SU-DHL-6 (cell line): ENCODE measurements at regions not wholly inside any gene's neighbourhood (a gene's known extent, or its start where the extent isn't known, plus 50 kb on each side); places are given as distances from the start of the nearest gene placed in this dataset.

Source experiments
- H2AFZ ChIP-seq: fragments of 200-600 bp; sonication (generic); 2 replicates; pipeline ENCODE4 v1.6.1; 2014; ENCODE audit warnings: low read depth, mild to moderate bottlenecking, moderate library complexity, mixed read lengths, antibody characterized with exemption, low read length; ENCODE audit not compliant: severe bottlenecking
- H3F3A ChIP-seq: fragments of 200-600 bp; shearing (Covaris generic); 2 replicates; pipeline ENCODE4 v1.6.0; 2016; ENCODE audit warnings: antibody characterized with exemption, mild to moderate bottlenecking; ENCODE audit not compliant: insufficient read depth
- H3K27ac ChIP-seq: fragments of 200-600 bp; sonication (generic); 2 replicates; pipeline ENCODE4 v1.5.1; 2016; ENCODE audit warnings: low read depth, mild to moderate bottlenecking, low read length, moderate library complexity, mixed read lengths
- H3K27me3 ChIP-seq: fragments of 200-600 bp; sonication (generic), shearing (Covaris generic); 2 replicates; pipeline ENCODE4 v1.6.0; 2014; ENCODE audit warnings: mild to moderate bottlenecking, low read length
- H3K36me3 ChIP-seq: fragments of 200-600 bp; sonication (generic); 2 replicates; pipeline ENCODE4 v1.6.1; 2014; ENCODE audit warnings: mild to moderate bottlenecking, low read length, mixed read lengths
- H3K4me2 ChIP-seq: fragments of 300-600, 200-600 bp; shearing (Covaris generic), sonication (generic); 2 replicates; pipeline ENCODE4 v1.6.0; 2014; ENCODE audit warnings: low read length, low read depth, mild to moderate bottlenecking; ENCODE audit not compliant: poor library complexity, severe bottlenecking
- H3K4me3 ChIP-seq: fragments of 200-600 bp; sonication (generic); 2 replicates; pipeline ENCODE4 v1.5.1; 2014; ENCODE audit warnings: antibody characterized with exemption, low read length, mild to moderate bottlenecking, mixed read lengths; ENCODE audit not compliant: insufficient read depth, poor library complexity, severe bottlenecking
- H3K79me2 ChIP-seq: fragments of 200-600 bp; sonication (generic); 2 replicates; pipeline ENCODE4 v1.6.1; 2014; ENCODE audit warnings: mild to moderate bottlenecking, low read length, moderate library complexity; ENCODE audit not compliant: insufficient read depth
- H3K9ac ChIP-seq: fragments of 200-600 bp; sonication (generic); 2 replicates; pipeline ENCODE4 v1.7.0; 2014; ENCODE audit warnings: mild to moderate bottlenecking, low read length
- H3K9me2 ChIP-seq: fragments of 200-600 bp; sonication (generic); replicated peaks from 2 replicates; pipeline ENCODE4 v1.6.1; 2014; ENCODE audit warnings: low read length; ENCODE audit not compliant: insufficient read depth
- H3K9me3 ChIP-seq: fragments of 200-600 bp; sonication (generic); 2 replicates; pipeline ENCODE4 v1.6.1; 2014; ENCODE audit warnings: low read length, mixed read lengths; ENCODE audit not compliant: insufficient read depth
- H4K20me1 ChIP-seq: fragments of 200-600 bp; sonication (generic); 2 replicates; pipeline ENCODE4 v1.6.1; 2014; ENCODE audit warnings: low read depth, mild to moderate bottlenecking, antibody characterized with exemption, low read length, moderate library complexity, mixed read lengths
- EZH2phosphoT487 ChIP-seq: fragments of 200-600 bp; sonication (generic), shearing (Covaris generic); conservative IDR thresholded peaks from 2 replicates; pipeline ENCODE4 v1.6.1; 2018; ENCODE audit warnings: mild to moderate bottlenecking, antibody characterized with exemption, low read length, moderate library complexity, mixed read lengths
- TF ChIP-seq, protein P1 (sequence below): fragments of 200-600 bp; sonication (generic); IDR thresholded peaks from one replicate; pipeline ENCODE4 v1.5.1; 2017; ENCODE audit warnings: antibody characterized with exemption, mild to moderate bottlenecking, low read length, moderate library complexity; ENCODE audit not compliant: insufficient read depth, poor library complexity, severe bottlenecking

DNA sequence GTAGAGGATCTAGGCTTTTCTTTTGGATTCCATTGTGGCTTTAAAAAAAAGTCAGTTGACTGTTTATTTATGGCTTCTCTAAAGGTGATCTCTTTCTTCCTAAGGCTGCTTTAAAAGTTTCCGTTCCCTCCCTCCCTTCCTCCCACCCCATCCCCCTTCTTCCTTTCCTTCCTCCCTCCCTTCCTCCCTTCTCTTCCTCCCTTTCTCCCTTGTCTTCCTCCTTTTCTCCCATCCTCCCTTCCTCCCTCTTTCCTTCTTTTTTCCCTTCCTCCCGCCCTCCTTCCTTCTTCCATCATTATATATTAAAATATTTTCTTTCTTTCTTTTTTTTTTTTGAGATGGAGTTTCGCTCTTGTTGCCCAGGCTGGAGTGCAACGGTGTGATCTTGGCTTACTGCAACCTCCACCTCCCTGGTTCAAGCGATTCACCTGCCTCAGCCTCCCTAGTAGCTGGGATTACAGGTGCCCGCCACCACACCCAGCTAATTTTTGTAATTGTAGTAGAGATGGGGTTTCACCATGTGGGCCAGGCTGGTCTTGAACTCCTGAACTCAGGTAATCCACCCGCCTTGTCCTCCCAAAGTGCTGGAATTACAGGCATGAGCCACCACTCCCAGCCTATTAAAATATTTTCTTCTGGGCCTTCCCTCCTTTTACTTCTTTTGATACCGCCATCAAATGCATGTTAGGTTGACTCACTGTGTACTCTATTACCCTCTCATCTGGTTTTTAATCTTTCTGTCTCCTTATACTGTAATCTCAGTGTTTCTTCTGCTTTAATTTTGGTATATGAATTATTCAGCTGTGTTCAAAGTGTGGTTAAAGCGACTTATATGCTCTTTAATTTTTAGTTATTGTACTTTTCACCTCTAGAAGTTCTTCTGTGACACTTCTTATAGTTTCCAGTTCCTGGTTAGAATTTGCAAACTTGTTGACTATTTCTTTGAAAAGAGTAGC is 59.2 kb upstream of the ATP5PO start:
- H4K20me1 ChIP-seq = no peaks in the 10 kb centered on the region
- no peaks in the 10 kb centered on the region for H3K36me3 ChIP-seq
- no peaks in the 10 kb centered on the region for H3K9me3 ChIP-seq
- H3K9me2 ChIP-seq = no peaks in the 10 kb centered on the region
- H3K27ac ChIP-seq = no peak overlapping the region
- H3K9ac ChIP-seq = no peak overlapping the region
- TF ChIP-seq, protein P1, sequence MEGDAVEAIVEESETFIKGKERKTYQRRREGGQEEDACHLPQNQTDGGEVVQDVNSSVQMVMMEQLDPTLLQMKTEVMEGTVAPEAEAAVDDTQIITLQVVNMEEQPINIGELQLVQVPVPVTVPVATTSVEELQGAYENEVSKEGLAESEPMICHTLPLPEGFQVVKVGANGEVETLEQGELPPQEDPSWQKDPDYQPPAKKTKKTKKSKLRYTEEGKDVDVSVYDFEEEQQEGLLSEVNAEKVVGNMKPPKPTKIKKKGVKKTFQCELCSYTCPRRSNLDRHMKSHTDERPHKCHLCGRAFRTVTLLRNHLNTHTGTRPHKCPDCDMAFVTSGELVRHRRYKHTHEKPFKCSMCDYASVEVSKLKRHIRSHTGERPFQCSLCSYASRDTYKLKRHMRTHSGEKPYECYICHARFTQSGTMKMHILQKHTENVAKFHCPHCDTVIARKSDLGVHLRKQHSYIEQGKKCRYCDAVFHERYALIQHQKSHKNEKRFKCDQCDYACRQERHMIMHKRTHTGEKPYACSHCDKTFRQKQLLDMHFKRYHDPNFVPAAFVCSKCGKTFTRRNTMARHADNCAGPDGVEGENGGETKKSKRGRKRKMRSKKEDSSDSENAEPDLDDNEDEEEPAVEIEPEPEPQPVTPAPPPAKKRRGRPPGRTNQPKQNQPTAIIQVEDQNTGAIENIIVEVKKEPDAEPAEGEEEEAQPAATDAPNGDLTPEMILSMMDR = no peak
- TF ChIP-seq EZH2phosphoT487 = no peak
- H3K4me3 ChIP-seq = no peak overlapping the region
- H3K4me2 ChIP-seq = no peak overlapping the region
- H3K27me3 ChIP-seq = no peaks in the 10 kb centered on the region
- no peaks in the 10 kb centered on the region for H3K79me2 ChIP-seq
- H3F3A ChIP-seq = no peaks in the 10 kb centered on the region
- H2AFZ ChIP-seq = no peak overlapping the region

DNA sequence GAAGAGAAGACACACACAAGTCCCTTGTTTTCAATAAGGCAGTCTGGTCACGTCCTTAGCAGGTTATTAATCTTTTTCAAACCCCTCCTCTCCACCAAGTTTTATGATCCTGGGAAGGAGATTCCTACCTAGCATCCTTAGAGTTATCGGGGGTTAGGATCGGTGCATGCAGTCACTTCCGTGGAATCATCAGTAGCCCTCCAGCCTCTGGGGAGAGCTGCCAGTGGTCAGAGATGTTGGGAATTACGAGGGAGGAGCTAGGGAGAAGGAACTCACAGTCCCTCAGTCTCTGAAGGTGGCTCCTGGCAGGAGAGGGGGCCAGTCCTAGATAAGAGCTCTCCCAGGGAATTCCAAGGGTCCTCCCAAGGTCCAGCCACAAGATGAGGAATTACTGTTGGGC is 57.7 kb upstream of the ATP5PO start:
- TF ChIP-seq, protein P1 = no peak
- TF ChIP-seq EZH2phosphoT487 = no peak
- H3K4me2 ChIP-seq = no peak overlapping the region
- no peaks in the 10 kb centered on the region for H3K79me2 ChIP-seq
- H3K9ac ChIP-seq = no peak overlapping the region
- H2AFZ ChIP-seq = no peak overlapping the region
- H3K4me3 ChIP-seq = no peak overlapping the region
- no peaks in the 10 kb centered on the region for H3K27me3 ChIP-seq
- no peaks in the 10 kb centered on the region for H3F3A ChIP-seq
- no peaks in the 10 kb centered on the region for H3K9me2 ChIP-seq
- H3K27ac ChIP-seq = no peak overlapping the region
- H3K9me3 ChIP-seq = no peaks in the 10 kb centered on the region
- no peaks in the 10 kb centered on the region for H4K20me1 ChIP-seq
- no peaks in the 10 kb centered on the region for H3K36me3 ChIP-seq

DNA sequence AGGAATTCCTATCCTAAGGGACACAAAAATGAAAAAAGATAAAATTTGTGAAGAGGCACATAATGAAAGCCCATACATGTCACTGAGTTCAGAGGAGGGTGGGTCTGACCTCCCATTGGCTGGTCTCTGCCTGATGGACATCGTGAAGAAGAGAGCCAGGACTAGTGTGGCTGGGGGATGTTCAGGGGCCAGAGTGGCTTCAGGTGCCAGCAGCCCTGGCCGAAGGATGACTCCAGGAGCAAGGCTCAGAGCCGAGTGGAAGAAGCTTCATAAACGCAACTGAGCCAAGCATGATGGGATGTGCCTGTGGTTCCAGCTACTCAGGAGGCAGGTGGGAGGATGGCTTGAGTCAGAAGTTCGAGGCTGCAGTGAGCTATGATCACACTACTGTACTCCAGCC is 56.9 kb upstream of the ATP5PO start:
- no peak overlapping the region for H3K27ac ChIP-seq
- no peak overlapping the region for H3K4me2 ChIP-seq
- no peaks in the 10 kb centered on the region for H3K9me2 ChIP-seq
- no peak overlapping the region for H3K4me3 ChIP-seq
- H3F3A ChIP-seq = no peaks in the 10 kb centered on the region
- H3K79me2 ChIP-seq = no peaks in the 10 kb centered on the region
- TF ChIP-seq, protein P1 = no peak
- no peak for TF ChIP-seq EZH2phosphoT487
- H2AFZ ChIP-seq = no peak overlapping the region
- H3K36me3 ChIP-seq = no peaks in the 10 kb centered on the region
- no peaks in the 10 kb centered on the region for H3K9me3 ChIP-seq
- no peaks in the 10 kb centered on the region for H4K20me1 ChIP-seq
- H3K9ac ChIP-seq = no peak overlapping the region
- no peaks in the 10 kb centered on the region for H3K27me3 ChIP-seq
